ENCODE measurements at regions not wholly inside any gene's neighbourhood (a gene's known extent, or its start where the extent isn't known, plus 50 kb on each side); places are given as distances from the start of the nearest gene placed in this dataset.

GRCh38 chr10:106175760-106176377 lies 988.6 kb downstream of the SORCS1 start:
- no peak for DNase-seq

- no peak for DNase-seq
These were observed 990.7 kb downstream of the SORCS1 start for GRCh38 chr10:106173838-106174237.

GRCh38 chr10:106169241-106169640 lies 995.3 kb downstream of the SORCS1 start:
- no peak for DNase-seq

GRCh38 chr10:106167946-106168345 lies 996.6 kb downstream of the SORCS1 start:
- DNase-seq: no peak

GRCh38 chr10:106158241-106158640 lies 1006.3 kb downstream of the SORCS1 start:
- no peak for DNase-seq

- no peak for DNase-seq
These were observed 1017.5 kb downstream of the SORCS1 start for GRCh38 chr10:106147021-106147420.

GRCh38 chr10:106139915-106140314 lies 1024.6 kb downstream of the SORCS1 start:
- no peak for DNase-seq

- DNase-seq: no peak
These were observed 1028.3 kb downstream of the SORCS1 start for GRCh38 chr10:106136175-106136574.

- no peak for DNase-seq
These were observed 1030.0 kb downstream of the SORCS1 start for GRCh38 chr10:106134326-106135000.

- DNase-seq: no peak
These were observed 1031.1 kb downstream of the SORCS1 start for GRCh38 chr10:106133451-106133850.

GRCh38 chr10:106132956-106133355 lies 1031.5 kb downstream of the SORCS1 start:
- DNase-seq: no peak

- no peak for DNase-seq
These were observed 1049.8 kb downstream of the SORCS1 start for GRCh38 chr10:106114656-106115186.

- no peak for DNase-seq
These were observed 1053.3 kb downstream of the SORCS1 start for GRCh38 chr10:106111246-106111645.

GRCh38 chr10:106107706-106108105 lies 1056.8 kb downstream of the SORCS1 start:
- DNase-seq: peak; percentile 18

- no peak for DNase-seq
These were observed 1058.4 kb downstream of the SORCS1 start for GRCh38 chr10:106106114-106106513.

GRCh38 chr10:106089855-106090254 lies 1074.7 kb downstream of the SORCS1 start:
- no peak for DNase-seq

GRCh38 chr10:106086391-106086790 lies 1078.1 kb downstream of the SORCS1 start:
- no peak for DNase-seq

GRCh38 chr10:106083572-106083971 lies 1080.9 kb downstream of the SORCS1 start:
- no peak for DNase-seq

GRCh38 chr10:106082865-106083264 lies 1081.6 kb downstream of the SORCS1 start:
- DNase-seq: no peak

GRCh38 chr10:106078895-106079576 lies 1085.5 kb downstream of the SORCS1 start:
- DNase-seq: peak; percentile 6

GRCh38 chr10:106076496-106076895 lies 1088.0 kb downstream of the SORCS1 start:
- DNase-seq: no peak

GRCh38 chr10:106053061-106053460 lies 1111.4 kb downstream of the SORCS1 start:
- DNase-seq: no peak

GRCh38 chr10:106044503-106044902 lies 1120.0 kb downstream of the SORCS1 start:
- no peak for DNase-seq

- no peak for DNase-seq
These were observed 1120.6 kb downstream of the SORCS1 start for GRCh38 chr10:106043863-106044262.
